ENCODE measurements at regions not wholly inside any gene's neighbourhood (a gene's known extent, or its start where the extent isn't known, plus 50 kb on each side); places are given as distances from the start of the nearest gene placed in this dataset.

- no peak for TF ChIP-seq EZH2 (IDR thresholded peaks at IDR 0.05; ENCODE audit: low read depth)
- TF ChIP-seq CTCF (conservative IDR thresholded peaks at IDR 0.05): no peak
These were observed 2223.9 kb upstream of the ACO1 start for GRCh38 chr9:30160570-30160969.

Data from PC-9 (cell line).